T-helper 1 cell (primary cell): ENCODE measurements at regions not wholly inside any gene's neighbourhood (a gene's known extent, or its start where the extent isn't known, plus 50 kb on each side); places are given as distances from the start of the nearest gene placed in this dataset.

ENCODE experiments used
- DNase-seq, 5 donors: peaks; one replicate each; pipeline ENCODE4 v3.0.0-alpha.2; 2012 to 2020

GRCh38 chr15:48058371-48058770, 62.4 kb upstream of the SLC24A5 start:
- DNase-seq, result no peak

- DNase-seq, result no peak
These were observed 61.0 kb upstream of the SLC24A5 start for GRCh38 chr15:48059791-48060190.

- no peak for DNase-seq
These were observed 60.4 kb upstream of the SLC24A5 start for GRCh38 chr15:48060396-48060795.

DNA sequence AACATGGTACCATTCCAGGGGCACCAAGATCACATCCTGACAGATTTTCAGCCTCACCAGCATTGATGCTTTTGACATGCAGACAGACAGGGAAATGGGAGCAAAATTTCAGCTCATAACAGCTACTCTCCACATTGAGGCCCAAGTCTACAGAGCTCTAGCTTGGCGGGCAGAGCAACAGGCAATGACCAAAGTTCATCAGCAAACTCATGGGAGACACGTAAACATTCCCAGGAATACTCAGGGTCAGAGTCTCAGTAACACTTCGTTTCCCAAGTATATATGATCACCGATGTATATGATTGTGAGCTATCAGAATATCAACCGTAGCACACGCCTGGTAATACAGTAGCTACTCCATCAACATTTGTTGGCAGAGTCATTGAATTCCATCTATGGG, 59.2 kb upstream of the SLC24A5 start:
- DNase-seq, result no peak

DNA sequence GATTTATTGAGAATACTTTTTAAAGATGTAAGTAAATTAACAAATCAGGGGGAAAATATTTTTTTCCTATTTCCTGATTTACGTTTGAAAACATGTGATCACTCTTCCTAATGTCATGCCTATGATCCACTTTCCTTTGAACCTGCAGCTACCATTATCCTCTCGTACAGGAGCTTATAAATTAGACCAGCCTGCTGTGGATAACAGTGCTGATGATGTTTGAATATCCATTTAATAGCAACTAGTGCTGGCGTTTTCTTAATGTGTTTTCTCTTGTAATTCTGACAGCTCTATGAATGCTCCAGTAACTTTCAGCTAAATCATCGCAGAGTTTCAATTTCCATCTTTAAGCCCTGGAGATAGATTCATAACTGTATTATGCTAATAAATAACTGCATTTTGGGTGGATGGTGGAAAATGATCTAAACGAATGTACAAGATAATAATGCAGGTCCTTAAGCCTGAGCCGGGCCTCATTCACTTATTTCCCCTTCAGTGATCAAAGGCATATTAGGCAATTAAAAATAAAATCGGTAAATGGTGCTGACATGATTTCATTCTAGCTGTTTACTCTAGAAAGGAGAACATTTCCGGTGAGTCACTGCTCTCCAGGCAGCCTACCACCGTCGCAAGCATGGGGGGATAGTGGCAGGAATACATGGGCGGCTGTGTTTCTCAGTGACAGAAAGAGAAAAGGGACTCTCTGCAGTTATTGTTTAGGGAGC, 58.5 kb upstream of the SLC24A5 start:
- DNase-seq, result no peak

GRCh38 chr15:48063411-48063985, 57.3 kb upstream of the SLC24A5 start:
- no peak for DNase-seq

- DNase-seq, result no peak
These were observed 56.4 kb upstream of the SLC24A5 start for GRCh38 chr15:48064421-48064820.

- no peak for DNase-seq
These were observed 54.3 kb upstream of the SLC24A5 start for GRCh38 chr15:48066456-48066855.
